Lower leg skin (tissue), 4 donors: ENCODE measurements at regions not wholly inside any gene's neighbourhood (a gene's known extent, or its start where the extent isn't known, plus 50 kb on each side); places are given as distances from the start of the nearest gene placed in this dataset.
"Not testable (repeated sequence)": the region's sequence is repeated elsewhere in the genome, so short reads cannot be mapped to it uniquely, and the experiment has no call there.

Experiments
- DNase-seq, 2 donors: peaks; one replicate each; pipeline ENCODE4 v3.0.0-alpha.2; 2019; ENCODE audit warnings: low spot score in 2 of 2
- H3K4me3 ChIP-seq: fragments of 200-600 bp; sonication (generic); 2 replicates; pipeline ENCODE4 v1.5.1; 2017; ENCODE audit warnings: mild to moderate bottlenecking, low read depth; ENCODE audit not compliant: poor library complexity, severe bottlenecking
- POLR2A ChIP-seq, 2 donors: fragments of 450-650 bp; IDR thresholded peaks; one replicate each; pipeline ENCODE4 v1.6.1; 2016 to 2017; ENCODE audit warnings: antibody characterized with exemption in 2 of 2, mild to moderate bottlenecking in 1 of 2, moderate library complexity in 1 of 2
- WGBS, 2 donors: methylation state at CpG; one replicate each; pipeline ENCODE4 v1.1.5; 2018; 5-methylcytosine and 5-hydroxymethylcytosine counted together
- intact Hi-C: fragments of 100-400 bp; cut with DNase I; formaldehyde crosslinking; loops from one replicate; pipeline ENCODE4 v1.15.0; 2023; ENCODE audit warnings: low total_unique reads
- TF ChIP-seq, protein P1 (sequence below), 3 donors: fragments of 450-650 bp; IDR thresholded peaks; one replicate each; pipeline ENCODE4 v1.5.1; 2016; ENCODE audit warnings: antibody characterized with exemption in 3 of 3, mild to moderate bottlenecking in 3 of 3, moderate library complexity in 2 of 3

DNA sequence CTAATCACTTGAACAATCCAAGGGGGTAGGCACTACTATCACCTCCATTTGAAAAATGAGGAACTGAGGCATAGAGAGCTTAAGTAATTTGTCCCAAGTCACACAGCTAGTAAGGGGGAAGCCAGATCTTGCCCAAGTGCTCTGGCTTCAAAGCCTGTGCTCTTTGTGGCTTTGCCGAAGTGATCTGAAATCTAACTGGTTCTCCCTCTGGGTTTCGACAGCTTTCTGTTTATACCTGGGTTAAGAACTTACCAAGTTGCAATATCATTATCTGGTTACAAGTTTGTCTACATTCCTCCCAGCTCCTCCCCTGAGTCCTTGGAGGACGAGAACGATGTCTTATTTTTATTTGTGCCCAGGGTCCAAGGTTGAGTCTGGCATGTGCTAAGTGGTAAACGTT is 125.3 kb upstream of the RAI2 start:
- no peak for DNase-seq
- no peak for TF ChIP-seq POLR2A (IDR thresholded peaks at IDR 0.05)
- TF ChIP-seq, protein P1, sequence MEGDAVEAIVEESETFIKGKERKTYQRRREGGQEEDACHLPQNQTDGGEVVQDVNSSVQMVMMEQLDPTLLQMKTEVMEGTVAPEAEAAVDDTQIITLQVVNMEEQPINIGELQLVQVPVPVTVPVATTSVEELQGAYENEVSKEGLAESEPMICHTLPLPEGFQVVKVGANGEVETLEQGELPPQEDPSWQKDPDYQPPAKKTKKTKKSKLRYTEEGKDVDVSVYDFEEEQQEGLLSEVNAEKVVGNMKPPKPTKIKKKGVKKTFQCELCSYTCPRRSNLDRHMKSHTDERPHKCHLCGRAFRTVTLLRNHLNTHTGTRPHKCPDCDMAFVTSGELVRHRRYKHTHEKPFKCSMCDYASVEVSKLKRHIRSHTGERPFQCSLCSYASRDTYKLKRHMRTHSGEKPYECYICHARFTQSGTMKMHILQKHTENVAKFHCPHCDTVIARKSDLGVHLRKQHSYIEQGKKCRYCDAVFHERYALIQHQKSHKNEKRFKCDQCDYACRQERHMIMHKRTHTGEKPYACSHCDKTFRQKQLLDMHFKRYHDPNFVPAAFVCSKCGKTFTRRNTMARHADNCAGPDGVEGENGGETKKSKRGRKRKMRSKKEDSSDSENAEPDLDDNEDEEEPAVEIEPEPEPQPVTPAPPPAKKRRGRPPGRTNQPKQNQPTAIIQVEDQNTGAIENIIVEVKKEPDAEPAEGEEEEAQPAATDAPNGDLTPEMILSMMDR (IDR thresholded peaks at IDR 0.05): no peak
- intact Hi-C loops: no loop called here
- H3K4me3 ChIP-seq: no peak overlapping the region
- 60 to 72% methylated on average over 5 of the region's 5 CpGs for WGBS, 2 donors

DNA sequence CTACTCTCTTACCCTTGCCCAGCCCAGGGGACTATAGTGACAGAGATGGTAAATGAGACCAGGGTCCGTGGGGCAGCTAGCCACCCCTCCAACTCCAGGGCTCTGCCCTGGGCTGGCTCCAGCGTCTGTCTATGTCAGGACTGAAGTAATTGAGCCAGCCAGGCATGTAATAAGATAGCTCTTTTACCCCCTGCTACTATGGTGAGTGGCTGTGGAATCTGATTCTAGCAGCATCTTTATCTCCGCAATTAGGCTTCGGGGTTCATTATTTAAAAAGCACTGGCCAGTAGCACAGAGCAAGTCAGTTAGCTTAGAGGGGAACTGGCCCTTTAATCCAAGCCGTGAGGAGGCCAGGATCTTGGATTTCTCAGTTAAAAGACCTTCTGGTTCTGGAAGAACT is 123.3 kb upstream of the RAI2 start:
- no peak for TF ChIP-seq POLR2A (IDR thresholded peaks at IDR 0.05)
- TF ChIP-seq, protein P1 (IDR thresholded peaks at IDR 0.05): no peak
- no peak for DNase-seq
- no peak overlapping the region for H3K4me3 ChIP-seq
- intact Hi-C loops: no loop called here
- 78 to 81% methylated on average over 5 of the region's 5 CpGs for WGBS, 2 donors

DNA sequence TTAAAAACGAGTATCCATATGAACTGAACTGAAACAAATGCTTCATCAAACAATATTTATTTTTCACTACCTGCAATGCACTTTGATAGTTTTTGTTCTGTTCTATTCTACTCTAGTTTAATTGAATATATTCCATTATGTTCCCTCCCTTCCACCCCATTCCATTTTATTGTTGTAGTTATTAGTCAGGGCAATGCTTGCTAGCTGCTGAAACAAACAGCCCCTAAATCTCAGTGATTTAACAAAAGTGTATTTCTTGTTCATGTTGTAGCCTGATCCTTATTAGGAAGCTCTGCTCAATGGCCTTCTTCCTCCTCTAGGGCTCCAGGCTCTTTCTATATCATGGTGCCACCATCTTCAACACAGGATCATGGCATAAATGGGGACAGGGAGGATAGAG is 122.3 kb upstream of the RAI2 start:
- no peak for TF ChIP-seq POLR2A (IDR thresholded peaks at IDR 0.05)
- TF ChIP-seq, protein P1 (IDR thresholded peaks at IDR 0.05): no peak
- no peak for DNase-seq
- H3K4me3 ChIP-seq: no peak overlapping the region
- WGBS, 2 donors: 53 to 60% methylated on average over 1 of the region's 1 CpG
- intact Hi-C loops: no loop called here

DNA sequence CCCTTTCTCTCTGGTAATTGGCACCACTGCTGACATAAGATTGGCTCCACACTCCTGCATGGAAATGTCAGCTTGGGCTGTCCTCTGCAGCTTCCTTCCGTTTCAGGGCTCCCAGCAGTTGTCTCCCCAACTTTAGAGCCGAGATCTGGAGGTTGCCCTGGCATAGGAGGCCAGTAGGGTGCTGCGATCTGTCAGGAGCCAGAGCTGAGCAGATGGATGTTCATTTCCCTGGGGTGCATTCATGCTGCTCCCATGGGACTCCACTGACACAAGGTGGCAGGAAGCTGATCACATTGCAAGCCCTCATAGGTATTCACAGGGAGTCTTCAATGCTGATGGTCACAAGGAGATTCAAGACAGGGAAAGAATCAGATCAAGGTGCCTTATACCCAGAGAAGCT is 116.6 kb upstream of the RAI2 start:
- TF ChIP-seq, protein P1 (IDR thresholded peaks at IDR 0.05): no peak
- no peak for TF ChIP-seq POLR2A (IDR thresholded peaks at IDR 0.05)
- intact Hi-C loops: no loop called here
- 64 to 77% methylated on average over 3 of the region's 3 CpGs for WGBS, 2 donors
- H3K4me3 ChIP-seq: no peak overlapping the region
- DNase-seq: no peak

DNA sequence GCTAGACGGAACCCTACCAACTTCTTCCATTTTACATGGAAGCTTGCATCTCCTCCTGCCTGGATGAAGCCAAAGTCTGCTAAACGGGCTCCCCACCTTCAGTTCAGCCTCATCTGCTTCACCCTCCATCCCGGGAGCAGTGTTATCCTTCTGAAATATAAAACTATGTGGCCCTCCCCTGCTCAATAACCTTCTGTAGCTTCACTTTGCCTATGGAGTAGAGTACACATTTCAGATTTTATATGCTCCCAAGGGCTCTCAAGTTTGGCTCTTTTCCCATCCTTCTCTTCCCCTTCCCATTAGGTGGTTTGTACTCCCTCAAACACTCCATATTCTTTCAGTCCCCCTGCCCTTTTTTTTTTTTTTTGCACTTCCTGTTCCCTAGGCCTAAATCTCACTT is 115.9 kb upstream of the RAI2 start:
- WGBS, 2 donors: 74 to 86% methylated on average over 3 of the region's 3 CpGs
- no peak overlapping the region for H3K4me3 ChIP-seq
- TF ChIP-seq POLR2A (IDR thresholded peaks at IDR 0.05): no peak
- TF ChIP-seq, protein P1 (IDR thresholded peaks at IDR 0.05): no peak
- intact Hi-C loops: no loop called here
- no peak for DNase-seq

DNA sequence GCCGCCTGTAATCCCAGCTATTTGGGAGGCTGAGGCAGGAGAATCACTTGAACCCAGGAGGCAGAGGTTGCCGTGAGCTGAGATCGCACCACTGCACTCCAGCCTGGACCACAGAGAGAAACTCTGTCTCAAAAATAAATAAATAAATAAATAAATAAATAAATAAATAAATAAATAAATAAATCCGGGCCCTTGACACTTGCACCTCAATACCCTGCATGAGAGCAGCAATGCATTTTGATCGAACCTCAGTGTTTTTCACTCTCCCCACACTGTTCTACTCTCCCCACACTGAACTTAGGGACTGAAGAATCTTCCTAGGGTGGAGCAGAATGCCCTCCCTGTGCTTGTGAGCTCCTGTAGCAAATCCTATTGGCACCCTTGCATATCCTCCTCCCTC is 114.3 kb upstream of the RAI2 start:
- DNase-seq, intact Hi-C loops, H3K4me3 ChIP-seq: not testable (repeated sequence)
- WGBS, 2 donors: 82 to 97% methylated on average over 5 of the region's 5 CpGs
